ENCODE measurements at regions not wholly inside any gene's neighbourhood (a gene's known extent, or its start where the extent isn't known, plus 50 kb on each side); places are given as distances from the start of the nearest gene placed in this dataset.

GRCh38 chr13:28569886-28570285 is 75.0 kb upstream of the FLT1 start:
- no peak for TF ChIP-seq CTCF (IDR thresholded peaks at IDR 0.05)
- no peak for TF ChIP-seq POLR2A (IDR thresholded peaks at IDR 0.05)
